ENCODE measurements at regions not wholly inside any gene's neighbourhood (a gene's known extent, or its start where the extent isn't known, plus 50 kb on each side); places are given as distances from the start of the nearest gene placed in this dataset.

- DNase-seq (ENCODE audit: low spot score): no peak
These were observed 199.0 kb upstream of the RHOBTB1 start for GRCh38 chr10:61142987-61143386.

GRCh38 chr10:61140765-61141392 is 196.9 kb upstream of the RHOBTB1 start:
- peak; percentile 73 for DNase-seq (ENCODE audit: low spot score)

GRCh38 chr10:61139592-61139953 is 195.6 kb upstream of the RHOBTB1 start:
- no peak for DNase-seq (ENCODE audit: low spot score)

- DNase-seq (ENCODE audit: low spot score): no peak
These were observed 195.0 kb upstream of the RHOBTB1 start for GRCh38 chr10:61138708-61139591.

GRCh38 chr10:61136139-61136538 is 192.2 kb upstream of the RHOBTB1 start:
- no peak for DNase-seq (ENCODE audit: low spot score)

GRCh38 chr10:61135276-61135721 is 191.3 kb upstream of the RHOBTB1 start:
- DNase-seq (ENCODE audit: low spot score): no peak

GRCh38 chr10:61130366-61130765 is 186.4 kb upstream of the RHOBTB1 start:
- DNase-seq (ENCODE audit: low spot score): no peak

GRCh38 chr10:61128196-61128595 is 184.2 kb upstream of the RHOBTB1 start:
- DNase-seq (ENCODE audit: low spot score): no peak

- no peak for DNase-seq (ENCODE audit: low spot score)
These were observed 181.7 kb upstream of the RHOBTB1 start for GRCh38 chr10:61125560-61126170.

- DNase-seq (ENCODE audit: low spot score): no peak
These were observed 181.0 kb upstream of the RHOBTB1 start for GRCh38 chr10:61124756-61125530.

GRCh38 chr10:61120805-61121204 is 176.8 kb upstream of the RHOBTB1 start:
- DNase-seq (ENCODE audit: low spot score): no peak

GRCh38 chr10:61119573-61119972 is 175.6 kb upstream of the RHOBTB1 start:
- no peak for DNase-seq (ENCODE audit: low spot score)

- DNase-seq (ENCODE audit: low spot score): no peak
These were observed 171.9 kb upstream of the RHOBTB1 start for GRCh38 chr10:61115897-61116296.

GRCh38 chr10:61112771-61113170 is 168.8 kb upstream of the RHOBTB1 start:
- no peak for DNase-seq (ENCODE audit: low spot score)

- DNase-seq (ENCODE audit: low spot score): no peak
These were observed 167.0 kb upstream of the RHOBTB1 start for GRCh38 chr10:61110936-61111335.

- no peak for DNase-seq (ENCODE audit: low spot score)
These were observed 166.3 kb upstream of the RHOBTB1 start for GRCh38 chr10:61110188-61110844.

- DNase-seq (ENCODE audit: low spot score): no peak
These were observed 164.9 kb upstream of the RHOBTB1 start for GRCh38 chr10:61108915-61109314.

- no peak for DNase-seq (ENCODE audit: low spot score)
These were observed 156.9 kb upstream of the RHOBTB1 start for GRCh38 chr10:61100887-61101286.

GRCh38 chr10:61099756-61100155 is 155.8 kb upstream of the RHOBTB1 start:
- DNase-seq (ENCODE audit: low spot score): no peak

GRCh38 chr10:61098966-61099365 is 155.0 kb upstream of the RHOBTB1 start:
- no peak for DNase-seq (ENCODE audit: low spot score)

- DNase-seq (ENCODE audit: low spot score): no peak
These were observed 153.0 kb upstream of the RHOBTB1 start for GRCh38 chr10:61097026-61097425.

GRCh38 chr10:61096056-61096455 is 152.1 kb upstream of the RHOBTB1 start:
- DNase-seq (ENCODE audit: low spot score): no peak
